ENCODE measurements at regions not wholly inside any gene's neighbourhood (a gene's known extent, or its start where the extent isn't known, plus 50 kb on each side); places are given as distances from the start of the nearest gene placed in this dataset.

DNA sequence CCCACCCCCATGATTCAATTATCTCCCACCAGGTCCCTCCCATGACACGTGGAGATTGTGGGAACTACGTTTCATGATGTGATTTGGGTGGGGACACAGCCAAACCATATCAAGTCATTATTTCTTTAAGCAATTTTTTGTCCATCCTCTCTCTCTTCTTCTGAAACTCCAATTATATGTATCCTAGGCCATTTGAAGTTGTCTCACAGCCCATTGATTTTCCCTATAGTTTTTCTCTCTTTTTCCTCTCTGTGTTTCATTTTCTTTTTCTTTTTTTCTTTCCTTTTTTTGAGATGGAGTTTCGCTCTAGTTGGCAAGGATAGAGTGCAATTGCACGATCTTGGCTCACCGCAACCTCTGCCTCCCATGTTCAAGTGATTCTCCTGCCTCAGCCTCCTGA is 101.9 kb upstream of the CXCL14 start:
- no peak for TF ChIP-seq CTCF (IDR thresholded peaks at IDR 0.05; ENCODE audit: low read depth, low read length)
- Histone ChIP-seq H3K27ac (no peak overlapping the region), H3K27me3 (no peaks in the 10 kb centered on the region), H3K4me3 (no peak overlapping the region), H3K4me1 (ENCODE audit: low read depth) (no peaks in the 10 kb centered on the region), H3K36me3 (no peaks in the 10 kb centered on the region), H3K9me3 (ENCODE audit: low read depth) (no peaks in the 10 kb centered on the region)
- DNase-seq (ENCODE audit: low read depth in 1 of 2, low spot score in 1 of 2): no peak

GRCh38 chr5:135678640-135679268 is 100.0 kb upstream of the CXCL14 start:
- DNase-seq (ENCODE audit: low read depth in 1 of 2, low spot score in 1 of 2): no peak
- H3K9me3 ChIP-seq (ENCODE audit: low read depth): no peaks in the 10 kb centered on the region
- H3K27me3 ChIP-seq: no peaks in the 10 kb centered on the region
- no peak overlapping the region for H3K4me3 ChIP-seq
- no peaks in the 10 kb centered on the region for H3K4me1 ChIP-seq (ENCODE audit: low read depth)
- TF ChIP-seq CTCF (IDR thresholded peaks at IDR 0.05; ENCODE audit: low read depth, low read length): no peak
- H3K36me3 ChIP-seq: no peaks in the 10 kb centered on the region
- no peak overlapping the region for H3K27ac ChIP-seq

- H3K27me3 ChIP-seq: no peaks in the 10 kb centered on the region
- H3K27ac ChIP-seq: no peak overlapping the region
- TF ChIP-seq CTCF (IDR thresholded peaks at IDR 0.05; ENCODE audit: low read depth, low read length): no peak
- no peaks in the 10 kb centered on the region for H3K4me1 ChIP-seq (ENCODE audit: low read depth)
- no peaks in the 10 kb centered on the region for H3K9me3 ChIP-seq (ENCODE audit: low read depth)
- H3K36me3 ChIP-seq: no peaks in the 10 kb centered on the region
- H3K4me3 ChIP-seq: no peak overlapping the region
- no peak for DNase-seq (ENCODE audit: low read depth in 1 of 2, low spot score in 1 of 2)
Observed at GRCh38 chr5:135671966-135672365, 93.2 kb upstream of the CXCL14 start.

GRCh38 chr5:135671052-135671705 is 92.4 kb upstream of the CXCL14 start:
- H3K36me3 ChIP-seq: no peaks in the 10 kb centered on the region
- H3K4me3 ChIP-seq: no peak overlapping the region
- no peaks in the 10 kb centered on the region for H3K27me3 ChIP-seq
- no peak overlapping the region for H3K27ac ChIP-seq
- DNase-seq (ENCODE audit: low read depth in 1 of 2, low spot score in 1 of 2): no peak
- TF ChIP-seq CTCF (IDR thresholded peaks at IDR 0.05; ENCODE audit: low read depth, low read length): no peak
- no peaks in the 10 kb centered on the region for H3K4me1 ChIP-seq (ENCODE audit: low read depth)
- H3K9me3 ChIP-seq (ENCODE audit: low read depth): no peaks in the 10 kb centered on the region

GRCh38 chr5:135670588-135670987 is 91.8 kb upstream of the CXCL14 start:
- Histone ChIP-seq H3K36me3 (no peaks in the 10 kb centered on the region), H3K27ac (no peak overlapping the region), H3K4me3 (no peak overlapping the region), H3K27me3 (no peaks in the 10 kb centered on the region), H3K4me1 (ENCODE audit: low read depth) (no peaks in the 10 kb centered on the region), H3K9me3 (ENCODE audit: low read depth) (no peaks in the 10 kb centered on the region)
- DNase-seq (ENCODE audit: low read depth in 1 of 2, low spot score in 1 of 2): no peak
- TF ChIP-seq CTCF (IDR thresholded peaks at IDR 0.05; ENCODE audit: low read depth, low read length): no peak
